SK-N-MC (cell line): ENCODE measurements at regions not wholly inside any gene's neighbourhood (a gene's known extent, or its start where the extent isn't known, plus 50 kb on each side); places are given as distances from the start of the nearest gene placed in this dataset.

ENCODE experiments used
- EZH2 ChIP-seq: fragments of 200-600 bp; sonication (generic); IDR thresholded peaks from one replicate; pipeline ENCODE4 v1.6.1; 2017; ENCODE audit warnings: antibody characterized with exemption
- POLR2AphosphoS5 ChIP-seq: IDR thresholded peaks from 2 replicates; pipeline ENCODE4 v1.6.1; 2012; ENCODE audit warnings: mild to moderate bottlenecking, low read depth, low read length, borderline replicate concordance

GRCh38 chr1:87636198-87636892 is 307.7 kb downstream of the LMO4 start:
- TF ChIP-seq EZH2 (no peak), POLR2AphosphoS5 (no peak)
